Femur (tissue), 1 donor: ENCODE measurements at regions not wholly inside any gene's neighbourhood (a gene's known extent, or its start where the extent isn't known, plus 50 kb on each side); places are given as distances from the start of the nearest gene placed in this dataset.
A peak's percentile ranks its signal among the peaks of the same experiment; 100 is the strongest.

ENCODE experiments used
- DNase-seq: peaks from one replicate; pipeline ENCODE4 v3.0.0-alpha.2; 2017

DNA sequence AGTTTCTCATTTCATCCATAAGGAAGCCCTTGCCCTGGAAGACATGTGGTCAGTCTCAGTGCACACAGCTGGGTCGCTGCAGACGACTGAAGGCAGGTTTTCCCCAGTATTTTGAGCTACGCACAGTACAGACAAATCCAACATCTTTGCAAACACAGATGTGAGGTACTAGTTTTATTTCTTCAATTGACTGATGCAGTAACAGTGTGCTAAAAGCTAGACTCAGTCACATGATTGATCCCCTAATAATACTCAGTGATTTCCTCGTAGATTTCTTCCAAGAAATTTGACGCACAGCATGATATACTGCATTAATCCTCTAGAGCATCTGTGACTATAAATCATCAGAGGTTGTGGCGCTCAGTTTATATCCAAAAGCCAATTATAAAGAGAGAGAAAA is 346.1 kb downstream of the DIRAS2 start:
- no peak for DNase-seq

- no peak for DNase-seq
These were observed 342.7 kb downstream of the DIRAS2 start for GRCh38 chr9:90299968-90300367.

GRCh38 chr9:90300611-90301276 is 341.9 kb downstream of the DIRAS2 start:
- no peak for DNase-seq

DNA sequence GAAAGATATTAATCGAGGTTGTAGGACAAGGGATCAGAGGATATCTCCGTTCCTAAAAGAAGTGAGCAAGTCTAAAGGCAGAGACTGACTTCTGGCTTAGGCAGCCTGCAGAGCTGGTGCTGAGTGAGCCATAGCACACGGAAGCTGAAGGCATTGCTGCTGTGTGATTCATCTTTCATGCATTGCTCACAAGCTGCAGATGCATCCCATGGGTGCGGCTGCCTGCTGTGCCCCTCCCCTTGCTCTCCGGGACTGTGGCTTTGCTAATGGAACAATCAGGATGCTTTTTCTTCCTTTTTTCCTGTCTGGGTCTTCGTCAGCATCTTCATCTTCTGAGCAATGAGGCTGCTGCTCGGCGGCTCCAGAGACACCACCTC is 341.4 kb downstream of the DIRAS2 start:
- DNase-seq = peak; percentile 45

- DNase-seq = no peak
These were observed 339.0 kb downstream of the DIRAS2 start for GRCh38 chr9:90303655-90304054.

DNA sequence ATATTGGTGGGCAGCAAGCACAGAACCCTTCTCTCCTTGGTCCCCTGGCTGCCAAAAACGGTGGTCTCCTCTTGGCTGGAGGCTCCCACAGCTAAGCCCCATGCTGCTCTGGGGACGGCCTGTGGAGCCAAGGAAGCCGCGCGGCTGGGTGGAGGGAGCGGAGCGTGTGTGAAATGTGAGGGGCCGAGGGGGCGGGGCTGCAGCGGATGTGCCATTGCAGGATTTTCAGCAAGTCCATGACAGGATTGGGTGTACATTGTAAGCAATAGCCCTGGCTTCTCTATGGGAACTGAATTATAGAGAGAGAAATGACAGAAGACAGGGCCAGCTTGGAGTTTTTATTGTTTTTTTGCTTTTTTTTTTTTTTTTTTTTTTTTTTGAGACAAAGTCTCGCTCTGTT is 336.5 kb downstream of the DIRAS2 start:
- no peak for DNase-seq

DNA sequence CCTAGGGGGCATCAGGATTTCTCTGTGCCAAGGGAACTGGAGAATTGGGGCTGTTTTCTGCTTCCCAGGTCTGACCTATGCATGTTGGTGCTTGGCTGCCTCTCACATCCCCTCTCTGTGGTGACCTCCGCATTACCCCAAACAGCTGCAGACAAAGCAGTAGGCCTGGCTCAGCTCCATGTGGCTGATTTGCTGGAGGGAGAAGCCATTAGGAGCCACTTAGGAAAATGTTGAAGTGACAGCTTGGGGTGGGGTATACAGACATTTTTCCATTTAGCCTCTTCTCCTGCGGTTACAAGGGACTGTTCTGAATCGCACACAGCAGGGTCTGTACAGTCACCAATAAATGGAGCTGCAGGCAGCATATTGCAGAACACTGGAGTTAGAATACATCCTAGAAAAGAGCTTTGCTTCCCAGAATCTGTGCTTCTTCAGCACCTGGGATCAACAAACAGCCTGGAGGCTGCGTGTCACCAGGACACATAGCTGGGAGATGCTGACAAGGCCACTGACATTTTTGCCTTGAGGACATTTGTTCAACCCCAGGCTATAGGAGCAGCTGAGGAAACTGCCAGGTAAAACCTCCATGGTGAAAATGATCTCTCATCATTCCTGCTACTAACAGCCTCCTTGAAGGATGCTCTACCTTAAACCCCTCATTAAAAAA is 335.3 kb downstream of the DIRAS2 start:
- peak; percentile 84 for DNase-seq

- DNase-seq = no peak
These were observed 334.7 kb downstream of the DIRAS2 start for GRCh38 chr9:90307891-90308290.

DNA sequence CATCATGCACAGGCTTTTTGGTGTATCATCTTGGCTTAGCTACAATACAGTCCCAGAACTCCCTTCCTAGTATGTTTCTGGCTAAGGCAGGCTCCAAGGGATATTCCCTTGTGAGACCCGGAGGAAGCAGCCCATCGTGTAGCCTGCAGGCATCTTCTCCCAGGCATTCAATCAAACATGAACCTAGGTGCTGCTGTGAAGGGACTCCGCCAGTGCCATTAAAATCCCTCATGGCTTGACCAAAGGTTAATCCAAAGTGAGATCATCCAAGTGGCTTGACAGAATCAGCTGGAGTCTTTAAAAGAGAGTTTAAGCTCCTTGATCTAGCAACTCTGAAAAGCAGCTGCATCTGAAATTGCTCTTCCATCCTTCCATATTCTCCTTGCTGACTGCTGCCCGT is 333.9 kb downstream of the DIRAS2 start:
- DNase-seq = no peak

DNA sequence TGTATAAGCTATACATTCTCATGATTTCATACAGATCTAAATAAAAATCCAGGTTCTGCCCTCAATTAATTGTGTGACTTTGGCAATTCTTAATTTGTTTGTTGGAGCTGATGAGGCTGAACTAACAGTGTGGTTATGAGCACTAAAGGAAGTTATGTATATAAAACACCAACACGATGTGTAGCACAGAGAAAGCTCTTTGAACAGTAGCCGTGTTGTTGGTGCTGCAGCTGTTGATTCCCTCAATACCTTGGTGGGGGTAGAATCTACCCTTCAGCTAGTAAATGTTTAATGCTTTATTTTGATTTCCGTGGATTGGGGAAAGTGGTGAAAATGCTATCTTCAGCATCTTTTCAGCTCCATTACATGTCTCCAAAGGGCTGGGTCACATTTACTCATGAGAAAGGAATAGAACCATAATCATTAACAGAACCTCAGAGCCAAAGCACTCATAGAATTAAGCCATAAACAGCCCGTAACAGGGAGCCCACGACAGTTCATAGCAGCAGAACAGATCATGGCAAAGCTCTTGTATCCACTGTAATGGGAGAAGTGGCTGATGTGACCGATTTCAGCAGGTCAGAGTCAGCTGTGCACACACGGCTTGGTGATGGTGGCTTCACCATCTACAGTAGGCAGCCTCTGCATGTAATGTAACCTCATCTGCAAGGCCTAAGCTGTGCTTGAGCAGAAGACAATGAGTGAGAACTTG is 332.7 kb downstream of the DIRAS2 start:
- DNase-seq = no peak

- no peak for DNase-seq
These were observed 332.1 kb downstream of the DIRAS2 start for GRCh38 chr9:90310521-90310876.

GRCh38 chr9:90311811-90312210 is 330.8 kb downstream of the DIRAS2 start:
- no peak for DNase-seq

DNA sequence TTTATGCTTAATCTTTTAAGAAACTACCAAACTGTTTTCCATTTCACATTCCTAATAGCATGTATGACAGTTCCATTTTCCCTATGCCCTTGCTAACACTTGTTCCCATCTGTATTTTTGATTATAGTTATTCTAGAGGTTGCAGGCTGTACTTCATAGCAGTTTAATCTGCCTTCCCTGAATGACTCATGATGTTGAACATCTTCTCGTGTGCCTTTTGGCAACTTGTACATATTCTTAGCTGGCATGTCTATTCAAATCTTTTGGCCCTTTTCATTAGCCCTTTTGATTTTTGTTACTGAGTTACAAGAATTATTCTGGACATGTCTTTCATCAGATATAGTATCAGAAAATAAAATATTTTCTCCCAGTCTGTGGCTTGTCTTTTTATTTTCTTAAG is 320.3 kb downstream of the DIRAS2 start:
- DNase-seq = no peak

DNA sequence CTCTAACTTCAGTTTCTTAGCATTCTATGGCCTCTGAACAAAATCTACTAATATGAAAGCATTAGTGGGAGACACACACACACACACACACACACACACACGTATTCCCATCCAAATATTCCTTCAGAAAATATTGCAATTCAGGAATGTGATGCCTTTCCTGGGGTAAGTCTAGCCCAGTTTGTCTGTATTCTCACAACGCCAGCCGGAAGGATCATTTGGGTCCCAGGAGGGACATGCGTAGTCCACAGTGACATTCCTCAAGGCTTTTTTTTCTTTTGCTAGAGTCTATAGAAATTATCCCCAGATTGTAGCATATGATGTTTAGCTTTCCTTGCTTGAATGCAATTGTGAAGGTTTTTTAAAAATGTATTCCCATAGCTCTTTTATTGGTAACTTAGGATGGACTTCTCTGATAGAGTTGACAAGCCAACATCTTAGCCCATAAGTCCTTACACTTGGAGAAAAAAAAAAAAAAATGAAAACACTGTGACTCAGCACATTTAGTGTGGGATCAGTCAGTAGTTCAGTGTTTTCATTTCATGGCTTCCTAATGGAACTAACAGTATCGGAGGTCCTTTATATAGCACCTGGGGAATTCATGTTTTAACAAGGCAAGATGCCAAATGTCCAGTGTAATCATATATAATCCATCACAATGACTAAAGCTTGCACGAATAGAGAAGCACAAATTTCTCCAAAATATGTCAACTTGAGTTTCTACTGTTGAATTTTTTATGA is 316.5 kb downstream of the DIRAS2 start:
- no peak for DNase-seq

DNA sequence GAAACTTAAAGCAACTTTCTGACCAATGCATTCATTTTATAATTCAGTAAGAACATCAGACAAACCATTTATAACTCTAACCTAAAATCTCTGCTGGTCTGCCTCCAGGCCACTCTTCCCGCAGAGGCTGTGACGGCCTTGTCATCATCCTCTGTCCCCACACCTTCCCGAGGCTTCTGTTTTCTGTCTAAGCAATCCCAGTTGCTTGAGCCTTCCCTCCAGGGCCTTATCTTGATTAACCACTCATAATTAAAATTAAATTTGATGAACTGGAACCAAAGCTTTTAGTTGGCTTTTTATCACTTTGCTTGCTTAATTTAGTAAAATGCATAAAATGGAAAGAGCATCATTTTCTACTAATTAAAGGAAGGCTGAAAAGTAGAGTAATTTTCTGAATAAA is 312.4 kb downstream of the DIRAS2 start:
- DNase-seq = no peak

- no peak for DNase-seq
These were observed 310.6 kb downstream of the DIRAS2 start for GRCh38 chr9:90331826-90332575.

DNA sequence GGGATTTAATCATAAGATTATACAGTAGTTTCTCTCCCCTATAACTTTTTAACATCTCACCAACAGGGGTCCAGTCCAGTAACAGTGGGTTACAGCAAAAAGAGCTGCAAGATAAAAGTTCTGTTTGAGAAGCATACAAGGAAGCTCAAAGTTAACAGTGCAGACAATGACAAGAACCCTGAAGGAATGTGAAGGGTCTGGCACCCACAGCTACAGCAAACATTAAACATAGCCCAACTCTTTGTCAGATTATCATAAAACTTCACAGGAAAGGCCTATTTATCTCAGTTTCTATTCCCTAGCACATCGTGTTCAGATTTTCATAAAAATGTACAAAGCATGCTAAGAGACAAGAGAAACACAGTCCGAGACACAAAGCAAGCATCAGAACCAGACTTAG is 309.4 kb downstream of the DIRAS2 start:
- DNase-seq = no peak

DNA sequence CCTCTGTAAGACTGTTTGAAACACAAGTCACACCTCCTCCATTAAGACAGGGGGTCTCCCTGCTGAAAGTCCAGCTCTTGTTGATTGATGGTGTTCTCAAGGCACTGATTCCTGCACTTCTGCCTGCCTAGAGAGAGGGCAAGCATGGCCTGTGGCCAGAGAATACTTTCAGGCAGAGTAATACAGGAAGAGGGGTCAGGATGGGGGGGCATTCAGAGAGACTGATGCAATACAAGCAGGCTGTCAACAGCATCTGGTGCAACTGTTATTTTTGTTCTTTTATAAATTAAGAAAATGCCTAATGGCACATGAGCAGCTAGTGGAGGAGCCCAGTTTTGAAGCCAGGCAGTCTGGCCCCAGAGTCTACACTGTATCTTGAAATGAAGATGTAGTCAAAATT is 302.2 kb downstream of the DIRAS2 start:
- no peak for DNase-seq

- no peak for DNase-seq
These were observed 300.0 kb downstream of the DIRAS2 start for GRCh38 chr9:90342607-90343006.

DNA sequence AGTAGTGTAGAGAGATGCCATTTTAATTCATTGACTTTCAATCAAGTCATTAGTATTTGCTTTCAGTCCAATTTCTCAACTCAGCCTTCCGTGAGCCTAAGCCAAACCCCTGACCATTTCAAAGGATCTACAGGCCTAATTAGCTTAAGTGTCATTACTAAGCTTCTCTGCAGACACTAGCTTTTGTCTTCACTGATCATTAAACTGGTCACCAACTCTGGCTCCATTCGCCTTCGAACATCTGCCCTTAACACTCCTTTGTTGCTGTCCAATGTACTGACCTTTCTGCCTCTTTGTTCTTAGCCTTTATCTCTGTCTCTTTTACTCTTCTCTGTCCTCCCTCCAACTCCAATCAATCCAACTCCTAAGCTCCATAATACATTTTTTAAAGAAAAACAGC is 299.3 kb downstream of the DIRAS2 start:
- no peak for DNase-seq

- no peak for DNase-seq
These were observed 298.6 kb downstream of the DIRAS2 start for GRCh38 chr9:90343991-90344390.

DNA sequence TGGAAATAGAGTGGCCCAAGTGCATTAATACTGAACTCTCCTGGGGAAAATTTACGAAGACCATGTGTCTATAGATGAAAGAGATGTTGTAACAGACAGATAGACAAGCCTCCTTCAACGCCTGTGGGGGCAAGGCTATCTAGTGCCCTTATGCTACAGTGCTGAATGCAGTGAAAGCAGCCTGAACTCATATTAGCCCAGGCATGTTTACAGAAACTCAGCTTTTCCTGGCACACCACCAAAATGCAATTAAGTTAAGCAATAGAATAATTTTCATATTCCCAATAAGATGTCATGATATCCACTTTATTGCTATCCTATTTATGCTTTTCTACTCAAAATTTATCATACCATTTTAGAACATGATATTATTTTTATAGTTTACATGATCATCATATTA is 277.0 kb downstream of the DIRAS2 start:
- no peak for DNase-seq

DNA sequence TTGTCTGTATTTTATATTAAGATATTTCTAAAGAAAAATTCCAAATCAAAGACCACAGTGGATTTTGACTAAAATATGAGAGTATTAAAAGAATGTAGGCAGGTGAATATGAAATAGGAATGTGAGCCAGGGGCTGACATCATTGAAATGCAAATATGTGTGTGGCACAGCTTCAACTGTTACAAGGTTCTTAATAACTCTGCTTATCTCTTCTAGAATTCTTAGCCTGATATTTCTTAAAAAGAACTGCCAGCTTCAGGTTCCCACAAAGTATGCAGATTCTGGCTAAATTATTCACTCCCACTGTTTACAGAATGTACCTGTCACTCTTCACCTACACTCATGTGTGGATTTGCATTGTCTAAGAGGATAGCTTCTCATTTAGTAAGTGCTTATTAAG is 274.4 kb downstream of the DIRAS2 start:
- no peak for DNase-seq
